ENCODE measurements at regions not wholly inside any gene's neighbourhood (a gene's known extent, or its start where the extent isn't known, plus 50 kb on each side); places are given as distances from the start of the nearest gene placed in this dataset.

DNA sequence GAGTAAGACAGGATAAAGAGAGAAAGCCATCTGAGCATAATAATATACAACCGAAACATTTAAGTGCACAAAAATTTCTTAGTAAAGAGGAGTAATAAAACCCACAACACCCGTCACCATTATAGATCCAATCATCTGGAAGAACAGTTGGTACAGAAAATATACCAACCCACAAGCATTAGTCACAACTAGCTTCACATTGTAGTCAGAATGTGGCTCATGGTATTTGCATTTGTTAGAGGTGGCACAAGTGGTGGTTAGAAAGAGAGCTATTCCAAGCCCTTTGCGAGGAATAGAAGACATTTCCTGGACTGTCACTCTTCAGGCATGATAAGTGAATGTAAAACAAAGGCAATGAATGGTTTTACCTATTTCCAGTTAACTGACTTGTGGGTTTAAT, 677.5 kb upstream of the ST8SIA4 start (continued):
- TF ChIP-seq, protein P1, sequence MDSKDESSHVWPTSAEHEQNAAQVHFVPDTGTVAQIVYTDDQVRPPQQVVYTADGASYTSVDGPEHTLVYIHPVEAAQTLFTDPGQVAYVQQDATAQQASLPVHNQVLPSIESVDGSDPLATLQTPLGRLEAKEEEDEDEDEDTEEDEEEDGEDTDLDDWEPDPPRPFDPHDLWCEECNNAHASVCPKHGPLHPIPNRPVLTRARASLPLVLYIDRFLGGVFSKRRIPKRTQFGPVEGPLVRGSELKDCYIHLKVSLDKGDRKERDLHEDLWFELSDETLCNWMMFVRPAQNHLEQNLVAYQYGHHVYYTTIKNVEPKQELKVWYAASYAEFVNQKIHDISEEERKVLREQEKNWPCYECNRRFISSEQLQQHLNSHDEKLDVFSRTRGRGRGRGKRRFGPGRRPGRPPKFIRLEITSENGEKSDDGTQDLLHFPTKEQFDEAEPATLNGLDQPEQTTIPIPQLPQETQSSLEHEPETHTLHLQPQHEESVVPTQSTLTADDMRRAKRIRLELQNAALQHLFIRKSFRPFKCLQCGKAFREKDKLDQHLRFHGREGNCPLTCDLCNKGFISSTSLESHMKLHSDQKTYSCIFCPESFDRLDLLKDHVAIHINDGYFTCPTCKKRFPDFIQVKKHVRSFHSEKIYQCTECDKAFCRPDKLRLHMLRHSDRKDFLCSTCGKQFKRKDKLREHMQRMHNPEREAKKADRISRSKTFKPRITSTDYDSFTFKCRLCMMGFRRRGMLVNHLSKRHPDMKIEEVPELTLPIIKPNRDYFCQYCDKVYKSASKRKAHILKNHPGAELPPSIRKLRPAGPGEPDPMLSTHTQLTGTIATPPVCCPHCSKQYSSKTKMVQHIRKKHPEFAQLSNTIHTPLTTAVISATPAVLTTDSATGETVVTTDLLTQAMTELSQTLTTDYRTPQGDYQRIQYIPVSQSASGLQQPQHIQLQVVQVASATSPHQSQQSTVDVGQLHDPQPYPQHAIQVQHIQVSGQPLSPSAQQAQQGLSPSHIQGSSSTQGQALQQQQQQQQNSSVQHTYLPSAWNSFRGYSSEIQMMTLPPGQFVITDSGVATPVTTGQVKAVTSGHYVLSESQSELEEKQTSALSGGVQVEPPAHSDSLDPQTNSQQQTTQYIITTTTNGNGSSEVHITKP (IDR thresholded peaks at IDR 0.05; ENCODE audit: partially characterized antibody): no peak
- TF ChIP-seq HMG20A (CRISPR knock-in tag; conservative IDR thresholded peaks at IDR 0.05) (no peak), BRD9 (IDR thresholded peaks at IDR 0.05; ENCODE audit: low read depth, partially characterized antibody) (no peak), ZNF165 (CRISPR knock-in tag; IDR thresholded peaks at IDR 0.05; ENCODE audit: borderline replicate concordance) (no peak), ATF4 (CRISPR knock-in tag; IDR thresholded peaks at IDR 0.05) (no peak), ILF3 (IDR thresholded peaks at IDR 0.05; ENCODE audit: borderline replicate concordance) (no peak), CREBBP (IDR thresholded peaks at IDR 0.05; ENCODE audit: low read depth, low read length) (no peak), IRF2 (CRISPR knock-in tag; IDR thresholded peaks at IDR 0.05) (no peak), PREB (CRISPR knock-in tag; IDR thresholded peaks at IDR 0.05) (no peak), RBM34 (IDR thresholded peaks at IDR 0.05; ENCODE audit: borderline replicate concordance, insufficient read depth, low read length) (no peak)
- TF ChIP-seq, protein P2, sequence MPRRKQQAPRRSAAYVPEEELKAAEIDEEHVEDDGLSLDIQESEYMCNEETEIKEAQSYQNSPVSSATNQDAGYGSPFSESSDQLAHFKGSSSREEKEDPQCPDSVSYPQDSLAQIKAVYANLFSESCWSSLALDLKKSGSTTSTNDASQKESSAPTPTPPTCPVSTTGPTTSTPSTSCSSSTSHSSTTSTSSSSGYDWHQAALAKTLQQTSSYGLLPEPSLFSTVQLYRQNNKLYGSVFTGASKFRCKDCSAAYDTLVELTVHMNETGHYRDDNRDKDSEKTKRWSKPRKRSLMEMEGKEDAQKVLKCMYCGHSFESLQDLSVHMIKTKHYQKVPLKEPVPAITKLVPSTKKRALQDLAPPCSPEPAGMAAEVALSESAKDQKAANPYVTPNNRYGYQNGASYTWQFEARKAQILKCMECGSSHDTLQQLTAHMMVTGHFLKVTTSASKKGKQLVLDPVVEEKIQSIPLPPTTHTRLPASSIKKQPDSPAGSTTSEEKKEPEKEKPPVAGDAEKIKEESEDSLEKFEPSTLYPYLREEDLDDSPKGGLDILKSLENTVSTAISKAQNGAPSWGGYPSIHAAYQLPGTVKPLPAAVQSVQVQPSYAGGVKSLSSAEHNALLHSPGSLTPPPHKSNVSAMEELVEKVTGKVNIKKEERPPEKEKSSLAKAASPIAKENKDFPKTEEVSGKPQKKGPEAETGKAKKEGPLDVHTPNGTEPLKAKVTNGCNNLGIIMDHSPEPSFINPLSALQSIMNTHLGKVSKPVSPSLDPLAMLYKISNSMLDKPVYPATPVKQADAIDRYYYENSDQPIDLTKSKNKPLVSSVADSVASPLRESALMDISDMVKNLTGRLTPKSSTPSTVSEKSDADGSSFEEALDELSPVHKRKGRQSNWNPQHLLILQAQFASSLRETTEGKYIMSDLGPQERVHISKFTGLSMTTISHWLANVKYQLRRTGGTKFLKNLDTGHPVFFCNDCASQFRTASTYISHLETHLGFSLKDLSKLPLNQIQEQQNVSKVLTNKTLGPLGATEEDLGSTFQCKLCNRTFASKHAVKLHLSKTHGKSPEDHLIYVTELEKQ (CRISPR knock-in tag; IDR thresholded peaks at IDR 0.05): no peak

All from K562 (cell line).